Hepatocyte (in vitro differentiated cells): ENCODE measurements at regions not wholly inside any gene's neighbourhood (a gene's known extent, or its start where the extent isn't known, plus 50 kb on each side); places are given as distances from the start of the nearest gene placed in this dataset.

Experiments used
- EZH2 ChIP-seq: fragments of 200-600 bp; sonication (generic); IDR thresholded peaks from 2 replicates; pipeline ENCODE4 v1.6.1; 2016; ENCODE audit warnings: antibody characterized with exemption, mild to moderate bottlenecking, borderline replicate concordance
- TF ChIP-seq, protein P1 (sequence below): fragments of 200-600 bp; sonication (generic); IDR thresholded peaks from 2 replicates; pipeline ENCODE4 v1.5.1; 2016; ENCODE audit warnings: antibody characterized with exemption, mild to moderate bottlenecking; ENCODE audit not compliant: poor library complexity

DNA sequence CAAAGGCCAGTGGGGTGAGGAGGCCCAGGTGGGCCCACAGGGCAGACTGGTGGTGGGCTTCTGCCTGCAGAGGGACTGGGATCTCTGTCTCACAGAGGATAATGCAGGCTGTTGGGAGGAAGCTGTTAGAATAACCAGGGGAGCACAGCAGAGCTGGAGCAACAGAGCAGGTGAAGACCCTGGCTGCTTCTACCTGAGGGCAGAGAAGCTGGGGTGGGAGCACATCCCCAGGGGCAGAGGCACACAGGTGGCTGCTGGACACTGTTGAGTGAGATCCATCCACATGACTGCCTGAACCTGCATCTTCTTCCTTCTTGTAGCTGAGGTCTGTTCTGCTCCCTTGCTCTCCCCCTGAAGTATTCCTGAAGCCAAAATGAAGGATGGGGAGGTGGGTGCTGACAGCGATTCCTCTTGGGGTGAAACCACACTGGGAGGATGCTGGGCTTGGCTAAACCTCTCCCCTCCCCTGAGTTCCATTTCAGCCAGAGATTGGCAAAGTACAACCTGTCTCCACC, 1725.0 kb downstream of the TP53TG3F start:
- TF ChIP-seq, protein P1, sequence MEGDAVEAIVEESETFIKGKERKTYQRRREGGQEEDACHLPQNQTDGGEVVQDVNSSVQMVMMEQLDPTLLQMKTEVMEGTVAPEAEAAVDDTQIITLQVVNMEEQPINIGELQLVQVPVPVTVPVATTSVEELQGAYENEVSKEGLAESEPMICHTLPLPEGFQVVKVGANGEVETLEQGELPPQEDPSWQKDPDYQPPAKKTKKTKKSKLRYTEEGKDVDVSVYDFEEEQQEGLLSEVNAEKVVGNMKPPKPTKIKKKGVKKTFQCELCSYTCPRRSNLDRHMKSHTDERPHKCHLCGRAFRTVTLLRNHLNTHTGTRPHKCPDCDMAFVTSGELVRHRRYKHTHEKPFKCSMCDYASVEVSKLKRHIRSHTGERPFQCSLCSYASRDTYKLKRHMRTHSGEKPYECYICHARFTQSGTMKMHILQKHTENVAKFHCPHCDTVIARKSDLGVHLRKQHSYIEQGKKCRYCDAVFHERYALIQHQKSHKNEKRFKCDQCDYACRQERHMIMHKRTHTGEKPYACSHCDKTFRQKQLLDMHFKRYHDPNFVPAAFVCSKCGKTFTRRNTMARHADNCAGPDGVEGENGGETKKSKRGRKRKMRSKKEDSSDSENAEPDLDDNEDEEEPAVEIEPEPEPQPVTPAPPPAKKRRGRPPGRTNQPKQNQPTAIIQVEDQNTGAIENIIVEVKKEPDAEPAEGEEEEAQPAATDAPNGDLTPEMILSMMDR = no peak
- TF ChIP-seq EZH2 = no peak
